ENCODE measurements at regions not wholly inside any gene's neighbourhood (a gene's known extent, or its start where the extent isn't known, plus 50 kb on each side); places are given as distances from the start of the nearest gene placed in this dataset.
"Not testable (repeated sequence)": the region's sequence is repeated elsewhere in the genome, so short reads cannot be mapped to it uniquely, and the experiment has no call there.

- no peak for DNase-seq
These were observed 258.0 kb upstream of the RARB start for GRCh38 chr3:25170021-25170420.

GRCh38 chr3:25171118-25171807 is 256.8 kb upstream of the RARB start:
- no peak for DNase-seq

GRCh38 chr3:25171897-25172296 is 256.2 kb upstream of the RARB start:
- DNase-seq, result no peak

- DNase-seq, result no peak
These were observed 254.5 kb upstream of the RARB start for GRCh38 chr3:25173606-25174005.

GRCh38 chr3:25174251-25174650 is 253.8 kb upstream of the RARB start:
- DNase-seq, result no peak

GRCh38 chr3:25177041-25177440 is 251.0 kb upstream of the RARB start:
- DNase-seq, result no peak

GRCh38 chr3:25178672-25179071 is 249.4 kb upstream of the RARB start:
- DNase-seq, result no peak

GRCh38 chr3:25181096-25181495 is 247.0 kb upstream of the RARB start:
- DNase-seq, result no peak

GRCh38 chr3:25182794-25183193 is 245.3 kb upstream of the RARB start:
- no peak for DNase-seq

GRCh38 chr3:25184641-25185250 is 243.3 kb upstream of the RARB start:
- DNase-seq, result no peak

GRCh38 chr3:25191673-25192072 is 236.4 kb upstream of the RARB start:
- DNase-seq, result no peak

- DNase-seq, result not testable (repeated sequence)
These were observed 228.5 kb upstream of the RARB start for GRCh38 chr3:25199567-25199966.

GRCh38 chr3:25212736-25213135 is 215.3 kb upstream of the RARB start:
- DNase-seq, result no peak

- DNase-seq, result no peak
These were observed 214.0 kb upstream of the RARB start for GRCh38 chr3:25214034-25214433.

- DNase-seq, result no peak
These were observed 209.7 kb upstream of the RARB start for GRCh38 chr3:25218362-25218761.

- DNase-seq, result no peak
These were observed 201.3 kb upstream of the RARB start for GRCh38 chr3:25226747-25227146.

GRCh38 chr3:25229586-25229985 is 198.5 kb upstream of the RARB start:
- no peak for DNase-seq

- no peak for DNase-seq
These were observed 193.0 kb upstream of the RARB start for GRCh38 chr3:25235031-25235430.

- DNase-seq, result no peak
These were observed 192.6 kb upstream of the RARB start for GRCh38 chr3:25235466-25235865.

- no peak for DNase-seq
These were observed 190.5 kb upstream of the RARB start for GRCh38 chr3:25237602-25238001.

- no peak for DNase-seq
These were observed 189.0 kb upstream of the RARB start for GRCh38 chr3:25239042-25239441.

GRCh38 chr3:25246913-25247312 is 181.2 kb upstream of the RARB start:
- DNase-seq, result no peak

- no peak for DNase-seq
These were observed 175.8 kb upstream of the RARB start for GRCh38 chr3:25252291-25252690.

- DNase-seq, result no peak
These were observed 171.0 kb upstream of the RARB start for GRCh38 chr3:25257026-25257425.

GRCh38 chr3:25259871-25260270 is 168.2 kb upstream of the RARB start:
- no peak for DNase-seq

All from activated naive CD4-positive, alpha-beta T cell treated with anti-CD3 and anti-CD28 coated beads, Interleukin-2, amount 50 U/mL, for 16 hours (primary cell).